DND-41 (cell line): ENCODE measurements at regions not wholly inside any gene's neighbourhood (a gene's known extent, or its start where the extent isn't known, plus 50 kb on each side); places are given as distances from the start of the nearest gene placed in this dataset.

Experiments used
- CTCF ChIP-seq: IDR thresholded peaks from 2 replicates; pipeline ENCODE4 v1.5.1; 2012; ENCODE audit warnings: borderline replicate concordance, low read length, moderate library complexity, mild to moderate bottlenecking; ENCODE audit not compliant: poor library complexity, severe bottlenecking; ENCODE audit errors: extremely low read depth
- EZH2 ChIP-seq: IDR thresholded peaks from 3 replicates; pipeline ENCODE4 v1.6.1; 2012; ENCODE audit warnings: borderline replicate concordance, low read depth, mild to moderate bottlenecking, moderate library complexity, low read length, inconsistent platforms; ENCODE audit not compliant: severe bottlenecking

- no peak for TF ChIP-seq CTCF
- no peak for TF ChIP-seq EZH2
Observed at GRCh38 chr6:153564803-153565202, 433.7 kb upstream of the RGS17 start.
